D721Med (cell line): ENCODE measurements at regions not wholly inside any gene's neighbourhood (a gene's known extent, or its start where the extent isn't known, plus 50 kb on each side); places are given as distances from the start of the nearest gene placed in this dataset.

ENCODE experiments used
- DNase-seq: peaks from one replicate; pipeline ENCODE4 v3.0.0; 2011; ENCODE audit warnings: low spot score; ENCODE audit not compliant: insufficient read length
- FAIRE-seq: peaks from 2 replicates; lab custom pipeline; 2011; peaks lifted over from hg19 to GRCh38; lab: Jason Lieb, UNC
- CTCF ChIP-seq: IDR thresholded peaks from 2 replicates; pipeline ENCODE4 v1.5.1; 2012; ENCODE audit warnings: mild to moderate bottlenecking, control low read depth; ENCODE audit not compliant: insufficient read depth; ENCODE audit errors: missing control alignments

- no peak for DNase-seq
- no peak for TF ChIP-seq CTCF
- no peak for FAIRE-seq
These were observed 102.7 kb upstream of the GRIK3 start for GRCh38 chr1:37137014-37137413.

GRCh38 chr1:37137601-37138000, 103.3 kb upstream of the GRIK3 start:
- TF ChIP-seq CTCF, result no peak
- no peak for FAIRE-seq

GRCh38 chr1:37143800-37144199, 109.5 kb upstream of the GRIK3 start:
- no peak for FAIRE-seq
- no peak for TF ChIP-seq CTCF
- no peak for DNase-seq

More at GRCh38 chr1:37137601-37138000, 103.3 kb upstream of the GRIK3 start:
- no peak for DNase-seq

GRCh38 chr1:37146071-37146470, 111.8 kb upstream of the GRIK3 start:
- no peak for FAIRE-seq
- TF ChIP-seq CTCF, result no peak
- DNase-seq, result no peak

- no peak for TF ChIP-seq CTCF
- DNase-seq (no peak), FAIRE-seq (no peak)
These were observed 113.1 kb upstream of the GRIK3 start for GRCh38 chr1:37147392-37147831.

GRCh38 chr1:37147906-37148305, 113.6 kb upstream of the GRIK3 start:
- FAIRE-seq (no peak), DNase-seq (no peak)
- no peak for TF ChIP-seq CTCF

GRCh38 chr1:37148663-37149062, 114.3 kb upstream of the GRIK3 start:
- DNase-seq (no peak), FAIRE-seq (no peak)
- no peak for TF ChIP-seq CTCF
